ENCODE measurements at regions not wholly inside any gene's neighbourhood (a gene's known extent, or its start where the extent isn't known, plus 50 kb on each side); places are given as distances from the start of the nearest gene placed in this dataset.

- no peak for TF ChIP-seq POLR2A (IDR thresholded peaks at IDR 0.05)
- TF ChIP-seq, protein P1, sequence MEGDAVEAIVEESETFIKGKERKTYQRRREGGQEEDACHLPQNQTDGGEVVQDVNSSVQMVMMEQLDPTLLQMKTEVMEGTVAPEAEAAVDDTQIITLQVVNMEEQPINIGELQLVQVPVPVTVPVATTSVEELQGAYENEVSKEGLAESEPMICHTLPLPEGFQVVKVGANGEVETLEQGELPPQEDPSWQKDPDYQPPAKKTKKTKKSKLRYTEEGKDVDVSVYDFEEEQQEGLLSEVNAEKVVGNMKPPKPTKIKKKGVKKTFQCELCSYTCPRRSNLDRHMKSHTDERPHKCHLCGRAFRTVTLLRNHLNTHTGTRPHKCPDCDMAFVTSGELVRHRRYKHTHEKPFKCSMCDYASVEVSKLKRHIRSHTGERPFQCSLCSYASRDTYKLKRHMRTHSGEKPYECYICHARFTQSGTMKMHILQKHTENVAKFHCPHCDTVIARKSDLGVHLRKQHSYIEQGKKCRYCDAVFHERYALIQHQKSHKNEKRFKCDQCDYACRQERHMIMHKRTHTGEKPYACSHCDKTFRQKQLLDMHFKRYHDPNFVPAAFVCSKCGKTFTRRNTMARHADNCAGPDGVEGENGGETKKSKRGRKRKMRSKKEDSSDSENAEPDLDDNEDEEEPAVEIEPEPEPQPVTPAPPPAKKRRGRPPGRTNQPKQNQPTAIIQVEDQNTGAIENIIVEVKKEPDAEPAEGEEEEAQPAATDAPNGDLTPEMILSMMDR (IDR thresholded peaks at IDR 0.05), result no peak
These were observed 70.9 kb upstream of the HS6ST1 start for GRCh38 chr2:128389388-128390086.

Measured in Peyer's patch (tissue), 4 donors.